Epithelial cell of esophagus (primary cell): ENCODE measurements at regions not wholly inside any gene's neighbourhood (a gene's known extent, or its start where the extent isn't known, plus 50 kb on each side); places are given as distances from the start of the nearest gene placed in this dataset.

Experiments used
- DNase-seq: peaks from one replicate; pipeline ENCODE4 v3.0.0; 2010; ENCODE audit warnings: low read depth
- H3K4me3 ChIP-seq: 2 replicates; pipeline ENCODE4 v1.5.1; 2011; ENCODE audit warnings: mild to moderate bottlenecking, low read length, control low read depth
- CTCF ChIP-seq: IDR thresholded peaks from 2 replicates; pipeline ENCODE4 v1.5.1; 2011; ENCODE audit warnings: low read depth, mild to moderate bottlenecking, low read length, control low read depth, inconsistent platforms; ENCODE audit not compliant: insufficient read depth; ENCODE audit errors: missing control alignments

DNA sequence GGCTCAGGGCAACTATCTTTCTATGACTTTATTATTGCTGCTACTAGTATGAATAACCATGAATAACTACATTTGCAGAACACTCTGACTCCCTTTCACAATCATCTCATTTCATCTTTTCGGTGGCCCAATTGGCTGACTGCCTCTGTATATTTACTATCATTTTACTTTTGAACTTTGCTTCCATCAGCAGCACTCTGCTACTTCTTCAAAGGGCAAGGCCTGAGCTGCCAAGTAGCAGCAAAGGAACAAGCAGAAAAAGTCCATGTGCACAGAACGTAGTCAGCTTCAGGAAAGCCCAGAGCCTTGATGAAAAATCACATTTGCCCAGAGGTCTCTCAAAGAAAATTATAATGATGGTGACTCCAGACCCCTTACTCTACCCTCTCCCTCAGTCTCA lies 214.5 kb upstream of the PUM3 start:
- peak; percentile 2 for DNase-seq
- no peak for TF ChIP-seq CTCF

DNA sequence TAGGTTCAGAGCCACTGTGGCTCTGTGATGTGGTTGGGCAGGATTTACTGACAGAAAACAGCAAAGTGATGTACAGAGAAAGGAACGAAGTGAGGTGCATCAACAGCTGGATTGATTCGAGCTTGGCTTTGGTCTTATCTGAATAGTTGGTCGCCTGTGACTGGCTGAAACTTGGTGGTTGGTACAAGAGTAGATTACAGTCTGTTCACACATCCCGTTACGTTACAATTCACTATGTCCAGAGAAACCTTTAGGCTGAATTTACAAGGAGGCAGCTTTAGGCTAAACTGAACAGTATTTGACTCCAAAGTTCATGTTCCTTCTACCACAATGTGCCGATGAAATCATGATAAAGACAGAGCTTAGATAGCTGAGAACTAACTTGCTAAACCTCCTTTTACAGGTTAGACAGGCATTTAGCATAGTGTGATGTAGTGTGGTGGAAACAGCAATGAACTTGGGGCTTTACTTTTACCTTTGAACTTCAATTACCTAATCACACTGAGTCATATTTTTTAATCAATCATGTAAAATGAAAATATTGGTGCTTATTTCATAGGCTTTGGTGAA lies 210.2 kb upstream of the PUM3 start:
- TF ChIP-seq CTCF: no peak
- H3K4me3 ChIP-seq: no peak overlapping the region
- no peak for DNase-seq

More for the DNA sequence above, 214.5 kb upstream of the PUM3 start:
- no peak overlapping the region for H3K4me3 ChIP-seq

- TF ChIP-seq CTCF: no peak
- H3K4me3 ChIP-seq: no peak overlapping the region
- no peak for DNase-seq
Measured at GRCh38 chr9:3049636-3050035, 205.7 kb upstream of the PUM3 start.

DNA sequence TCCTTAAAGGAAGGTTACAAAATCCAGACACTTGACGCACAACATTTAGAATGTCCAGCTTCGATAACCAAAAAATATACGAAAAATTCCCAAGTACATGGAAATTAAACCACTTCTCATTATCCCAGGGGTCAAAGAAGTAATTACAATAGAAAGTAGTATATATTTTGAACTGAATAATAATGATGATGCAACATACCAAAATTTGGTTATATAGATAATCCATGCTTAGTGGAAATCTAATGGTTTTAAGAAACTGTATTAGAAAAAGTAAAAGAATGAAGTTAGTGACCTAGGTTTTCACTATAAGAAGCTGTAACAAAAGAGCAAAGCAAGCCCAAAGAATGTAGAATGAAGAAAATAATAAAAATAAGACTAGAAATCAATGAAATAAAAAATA lies 204.0 kb upstream of the PUM3 start:
- no peak for TF ChIP-seq CTCF
- no peak overlapping the region for H3K4me3 ChIP-seq
- no peak for DNase-seq

- no peak for DNase-seq
- no peak overlapping the region for H3K4me3 ChIP-seq
- no peak for TF ChIP-seq CTCF
Measured at GRCh38 chr9:3045153-3045552, 201.3 kb upstream of the PUM3 start.

GRCh38 chr9:3043369-3043768 lies 199.5 kb upstream of the PUM3 start:
- DNase-seq: no peak
- no peak overlapping the region for H3K4me3 ChIP-seq
- TF ChIP-seq CTCF: no peak

DNA sequence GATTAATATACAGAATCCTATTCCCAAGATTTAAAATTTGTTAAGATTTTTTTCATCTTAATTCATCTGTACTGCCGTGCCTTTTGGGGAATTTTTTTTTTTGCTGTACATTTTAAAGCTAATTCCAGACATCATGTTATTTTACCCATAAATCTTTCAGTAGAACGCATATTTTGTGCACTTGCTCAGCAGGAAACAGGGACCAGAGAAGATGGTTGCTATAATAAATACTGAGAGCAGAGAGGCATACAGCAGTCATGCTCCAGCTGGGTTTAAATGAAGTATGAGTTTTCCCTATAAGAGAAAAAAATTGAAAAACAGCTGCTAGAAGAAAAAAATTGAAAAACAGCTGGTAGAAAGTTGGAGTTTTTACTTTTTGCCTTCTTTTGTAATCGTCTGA lies 196.9 kb upstream of the PUM3 start:
- no peak for DNase-seq
- no peak for TF ChIP-seq CTCF
- H3K4me3 ChIP-seq: no peak overlapping the region
